Fibroblast of the conjunctiva (primary cell): ENCODE measurements at regions not wholly inside any gene's neighbourhood (a gene's known extent, or its start where the extent isn't known, plus 50 kb on each side); places are given as distances from the start of the nearest gene placed in this dataset.
A peak's percentile ranks its signal among the peaks of the same experiment; 100 is the strongest.
"Not testable (repeated sequence)": the region's sequence is repeated elsewhere in the genome, so short reads cannot be mapped to it uniquely, and the experiment has no call there.

Experiments
- DNase-seq: peaks from one replicate; pipeline ENCODE4 v3.0.0-alpha.2; 2010; ENCODE audit warnings: low read depth

- DNase-seq: not testable (repeated sequence)
Measured at GRCh38 chr9:75459311-75459710, 371.0 kb downstream of the OSTF1 start.

- DNase-seq: no peak
Measured at GRCh38 chr9:75461183-75461582, 372.9 kb downstream of the OSTF1 start.

GRCh38 chr9:75462866-75463265 is 374.6 kb downstream of the OSTF1 start:
- DNase-seq: no peak

GRCh38 chr9:75463871-75464270 is 375.6 kb downstream of the OSTF1 start:
- DNase-seq: no peak

GRCh38 chr9:75464726-75465125 is 376.4 kb downstream of the OSTF1 start:
- no peak for DNase-seq

GRCh38 chr9:75467142-75467541 is 378.8 kb downstream of the OSTF1 start:
- peak; percentile 13 for DNase-seq

GRCh38 chr9:75471549-75472114 is 383.3 kb downstream of the OSTF1 start:
- no peak for DNase-seq

GRCh38 chr9:75482566-75482965 is 394.3 kb downstream of the OSTF1 start:
- DNase-seq: no peak

GRCh38 chr9:75483636-75484035 is 395.3 kb downstream of the OSTF1 start:
- no peak for DNase-seq

- DNase-seq: no peak
Measured at GRCh38 chr9:75487856-75488718, 399.8 kb downstream of the OSTF1 start.

GRCh38 chr9:75488719-75489110 is 400.4 kb downstream of the OSTF1 start:
- no peak for DNase-seq

- DNase-seq: no peak
Measured at GRCh38 chr9:75490326-75490725, 400.1 kb upstream of the PCSK5 start.

GRCh38 chr9:75491533-75491932 is 398.9 kb upstream of the PCSK5 start:
- no peak for DNase-seq

- DNase-seq: no peak
Measured at GRCh38 chr9:75499812-75500211, 390.7 kb upstream of the PCSK5 start.

GRCh38 chr9:75500479-75500878 is 390.0 kb upstream of the PCSK5 start:
- no peak for DNase-seq

- DNase-seq: not testable (repeated sequence)
Measured at GRCh38 chr9:75500940-75501339, 389.5 kb upstream of the PCSK5 start.

GRCh38 chr9:75504721-75505120 is 385.8 kb upstream of the PCSK5 start:
- DNase-seq: no peak

- no peak for DNase-seq
Measured at GRCh38 chr9:75505654-75506053, 384.8 kb upstream of the PCSK5 start.

- no peak for DNase-seq
Measured at GRCh38 chr9:75529463-75529862, 361.0 kb upstream of the PCSK5 start.

GRCh38 chr9:75531588-75531987 is 358.9 kb upstream of the PCSK5 start:
- no peak for DNase-seq

- no peak for DNase-seq
Measured at GRCh38 chr9:75532233-75533050, 358.0 kb upstream of the PCSK5 start.

GRCh38 chr9:75539523-75539922 is 350.9 kb upstream of the PCSK5 start:
- peak; percentile 1 for DNase-seq

GRCh38 chr9:75540185-75540584 is 350.3 kb upstream of the PCSK5 start:
- no peak for DNase-seq
